ENCODE measurements at regions not wholly inside any gene's neighbourhood (a gene's known extent, or its start where the extent isn't known, plus 50 kb on each side); places are given as distances from the start of the nearest gene placed in this dataset.
"Not testable (repeated sequence)": the region's sequence is repeated elsewhere in the genome, so short reads cannot be mapped to it uniquely, and the experiment has no call there.

DNA sequence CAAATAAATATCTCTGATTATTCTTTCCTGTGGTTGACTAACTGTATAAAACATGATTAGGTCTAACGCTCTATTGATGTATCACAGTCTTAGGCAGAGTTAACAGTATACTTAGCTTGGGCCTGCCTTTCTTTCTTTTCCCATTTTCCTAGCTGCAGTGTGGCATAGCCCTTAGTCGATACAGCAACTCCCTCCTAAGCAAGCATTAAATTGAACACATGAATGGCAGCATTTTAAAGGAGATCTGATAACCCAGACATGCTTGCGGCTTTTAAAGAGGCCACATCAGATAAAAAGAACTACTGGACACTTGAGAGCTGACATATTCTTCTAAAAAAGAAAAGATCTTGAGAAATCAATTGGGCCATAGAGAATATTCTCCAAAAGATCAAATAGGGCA lies 312.0 kb upstream of the TMPRSS15 start:
- no peak for DNase-seq

DNA sequence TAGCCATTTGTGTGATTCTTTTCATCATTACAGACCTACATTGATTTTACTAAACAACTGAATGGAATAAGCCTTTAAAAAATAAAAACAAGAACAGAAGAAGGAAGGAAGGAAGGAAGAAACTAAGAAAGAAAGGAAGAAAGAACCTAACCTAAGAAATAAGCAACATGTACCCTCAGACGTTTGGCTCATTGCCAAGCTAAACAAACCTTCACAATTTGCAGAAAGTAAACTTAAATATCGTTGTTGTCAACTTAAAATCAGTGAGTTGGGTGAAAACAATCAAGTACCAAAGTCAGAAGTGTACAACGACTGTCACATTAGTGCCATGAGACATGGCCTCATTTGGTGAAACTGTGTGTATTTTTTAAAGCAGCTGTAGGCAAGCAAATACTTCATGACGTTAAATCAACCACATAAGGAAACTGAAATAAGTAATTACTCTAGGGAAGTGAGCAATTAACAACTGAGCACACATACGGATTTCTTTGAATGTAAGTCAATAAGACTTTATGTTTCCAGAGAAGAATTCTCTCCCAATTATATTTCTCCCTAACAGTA lies 313.1 kb upstream of the TMPRSS15 start:
- DNase-seq, result no peak

DNA sequence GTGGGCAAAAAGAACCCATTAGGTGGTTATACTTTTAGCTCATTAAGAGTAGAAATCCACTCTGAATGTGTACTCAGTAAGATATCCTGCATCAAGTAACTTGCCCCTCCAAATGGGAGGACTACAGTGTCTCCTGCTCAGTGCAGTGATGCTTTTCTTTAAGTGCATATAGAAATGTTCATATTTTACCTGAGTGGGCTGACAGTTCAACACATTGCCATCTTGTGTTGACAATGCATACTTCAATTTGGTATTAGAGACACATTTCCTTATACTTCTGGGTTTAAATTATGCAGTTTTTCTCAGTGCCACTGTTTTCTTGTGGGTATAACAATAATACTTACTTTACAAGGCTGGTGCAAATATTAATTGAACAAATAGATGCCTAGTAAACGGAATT lies 318.6 kb upstream of the TMPRSS15 start:
- no peak for DNase-seq

DNA sequence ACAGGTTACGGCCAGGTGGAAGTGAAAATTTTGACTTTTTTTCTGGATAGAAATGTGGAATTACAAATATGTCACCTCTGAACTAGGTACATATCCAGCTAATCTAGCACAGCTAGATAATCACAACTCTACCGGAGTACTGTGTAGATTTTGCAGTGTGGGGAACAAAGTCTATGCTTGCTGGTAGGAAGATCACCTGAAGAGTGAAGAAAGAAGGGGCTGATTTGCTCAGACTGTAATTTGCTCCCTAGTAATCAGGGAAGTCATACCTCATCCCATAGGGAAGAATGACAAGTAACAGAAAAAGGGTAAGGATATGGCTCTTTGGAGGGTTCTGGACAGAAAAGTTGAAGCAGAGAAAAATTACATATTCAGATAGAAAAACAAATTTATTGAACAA lies 319.6 kb upstream of the TMPRSS15 start:
- DNase-seq, result no peak

DNA sequence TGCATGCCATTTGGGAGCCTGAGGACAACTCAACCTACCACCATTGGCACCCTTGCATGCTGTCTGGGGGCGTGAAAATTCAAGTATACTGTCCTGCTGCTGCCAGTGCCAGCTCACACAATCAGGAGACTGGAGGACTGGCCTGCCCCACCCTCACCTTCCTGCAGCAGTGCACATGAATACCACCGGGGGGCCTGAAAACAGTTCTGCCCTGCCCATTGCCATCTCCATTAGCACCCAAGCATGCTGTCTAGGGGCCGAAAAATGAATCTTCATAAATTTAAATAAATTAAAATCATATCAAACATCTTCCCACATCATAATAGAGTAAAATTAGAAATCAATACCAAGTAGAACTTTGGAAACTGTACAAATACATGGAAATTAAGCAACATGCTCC lies 322.1 kb upstream of the TMPRSS15 start:
- no peak for DNase-seq

DNA sequence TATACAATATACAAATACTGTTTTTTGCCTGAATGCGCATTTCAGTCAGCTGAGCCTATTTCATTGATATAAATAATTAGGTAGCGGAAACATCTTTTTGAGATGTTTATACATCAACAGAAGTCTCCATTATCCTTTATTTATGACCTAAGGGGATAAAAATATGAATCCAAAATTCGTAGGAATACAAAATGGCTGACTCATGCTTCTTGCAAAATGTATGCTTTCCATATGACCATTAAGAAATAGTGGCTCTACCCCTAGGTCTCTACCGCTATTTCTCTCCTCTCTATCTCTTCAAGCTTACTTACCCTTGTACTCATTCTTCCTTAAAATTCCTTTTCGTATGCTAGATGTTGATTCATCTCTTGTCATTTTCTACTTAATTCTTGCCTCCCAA lies 338.4 kb upstream of the TMPRSS15 start:
- DNase-seq, result no peak

DNA sequence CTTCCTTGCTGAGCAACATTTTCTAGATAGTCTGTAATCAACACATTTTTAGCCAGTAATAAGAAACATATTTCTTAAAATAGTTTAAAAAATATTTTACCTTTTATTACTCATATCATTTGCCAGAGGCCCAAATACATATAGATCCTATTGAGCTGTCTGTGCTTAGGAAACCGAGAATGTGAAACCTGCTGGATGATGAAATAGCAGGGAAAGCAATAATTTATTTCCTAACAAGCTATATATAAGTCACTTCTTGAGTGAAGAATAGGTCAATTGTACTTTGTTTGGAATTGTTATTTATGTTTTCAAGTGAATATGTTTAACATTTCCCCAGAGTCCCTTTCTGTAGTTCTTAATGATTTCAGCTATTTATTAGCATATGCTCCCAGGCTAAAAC lies 339.9 kb upstream of the TMPRSS15 start:
- no peak for DNase-seq

DNA sequence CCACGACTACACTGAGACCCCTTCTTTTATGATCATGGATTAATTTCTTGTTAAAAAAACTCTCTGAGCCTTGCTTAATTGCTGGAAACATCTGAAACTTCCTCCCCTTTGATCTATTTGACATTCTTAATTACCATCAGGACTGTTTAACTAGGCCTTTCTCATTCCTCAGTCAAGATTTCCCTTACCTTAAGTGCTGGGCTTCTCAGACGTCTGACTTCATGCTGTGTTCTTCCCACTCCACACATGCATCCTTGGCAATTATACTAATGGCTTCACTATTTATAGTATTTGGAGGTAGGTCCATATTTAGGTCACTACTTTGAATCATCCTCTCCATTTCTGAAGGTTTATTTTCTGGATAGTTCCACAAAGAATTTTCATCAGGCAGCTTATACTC lies 341.3 kb upstream of the TMPRSS15 start:
- DNase-seq, result no peak

DNA sequence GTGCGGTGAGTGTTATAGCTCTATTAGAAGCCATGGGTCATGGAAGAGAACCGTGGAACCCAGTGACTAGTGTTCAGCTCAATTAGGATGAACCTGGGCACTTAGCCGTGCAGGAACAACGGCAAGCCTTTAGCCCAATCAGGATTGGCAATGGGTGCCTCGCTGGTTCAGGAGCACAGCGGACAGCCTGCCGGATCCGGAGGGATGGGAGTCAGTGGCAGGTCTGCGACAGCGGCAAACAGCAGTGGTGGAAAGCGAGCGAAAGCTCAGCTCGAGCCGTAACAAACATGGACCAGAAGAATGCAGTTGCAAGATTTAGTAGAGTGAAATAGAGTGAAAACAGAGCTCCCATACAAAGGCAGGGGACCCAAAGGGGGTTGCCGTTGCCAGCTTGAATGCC lies 349.3 kb upstream of the TMPRSS15 start:
- not testable (repeated sequence) for DNase-seq

DNA sequence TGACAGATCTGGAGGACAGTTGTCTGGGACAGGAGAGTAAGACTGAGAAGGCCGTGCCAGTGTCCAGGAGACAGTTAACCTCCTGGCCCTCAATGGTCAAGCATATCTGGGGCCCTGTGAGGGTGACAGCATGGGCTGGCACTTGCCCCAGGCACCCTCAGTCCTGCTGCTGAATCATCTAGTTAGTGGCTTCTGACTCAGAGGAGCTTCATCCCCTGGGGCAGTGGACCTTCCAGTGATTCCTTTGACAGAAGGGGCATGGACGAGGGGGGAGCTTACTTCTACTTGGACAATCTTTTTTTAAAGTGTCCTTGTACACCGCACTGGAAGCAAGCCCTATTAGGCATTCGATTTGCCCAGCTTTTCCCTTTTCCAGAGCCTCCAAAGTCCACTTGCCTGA lies 352.7 kb upstream of the TMPRSS15 start:
- not testable (repeated sequence) for DNase-seq

DNA sequence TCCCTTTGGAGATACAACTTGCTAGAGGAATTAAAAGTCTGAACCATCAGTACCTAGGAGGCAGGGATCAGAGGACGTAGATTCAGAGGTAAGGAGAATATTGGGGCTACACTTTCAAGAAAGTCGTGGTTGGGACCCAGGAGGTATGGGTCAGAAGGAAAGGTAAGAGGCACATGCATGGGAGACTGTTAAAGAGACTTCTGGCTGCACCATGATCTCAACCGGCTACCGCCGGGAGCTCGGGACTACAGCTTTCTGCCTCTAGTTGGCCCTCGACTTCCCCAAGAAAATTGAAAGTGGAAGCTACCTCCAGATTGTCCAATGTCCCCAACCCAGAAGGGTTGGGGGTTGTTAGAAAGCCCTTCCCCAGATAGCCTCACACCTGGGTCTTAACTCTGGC lies 355.7 kb upstream of the TMPRSS15 start:
- no peak for DNase-seq

DNA sequence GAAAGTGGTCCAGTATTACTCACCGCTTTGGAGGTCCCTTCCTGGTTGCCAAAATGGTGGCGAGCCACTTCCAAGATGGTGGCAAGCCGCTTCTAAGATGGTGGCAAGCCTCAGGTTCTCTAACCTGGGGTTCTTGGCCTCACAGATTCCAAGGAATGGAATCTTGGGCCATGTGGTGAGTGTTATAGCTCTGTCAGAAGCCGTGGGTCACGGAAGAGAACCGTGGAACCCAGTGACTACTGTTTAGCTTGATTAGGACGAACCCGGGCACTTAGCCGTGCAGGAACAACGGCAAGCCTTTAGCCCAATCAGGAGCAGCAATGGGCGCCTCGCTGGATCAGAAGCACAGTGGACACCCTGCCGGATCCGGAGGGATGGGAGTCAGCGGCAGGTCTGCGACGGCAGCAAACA lies 356.2 kb upstream of the TMPRSS15 start:
- DNase-seq, result no peak

DNA sequence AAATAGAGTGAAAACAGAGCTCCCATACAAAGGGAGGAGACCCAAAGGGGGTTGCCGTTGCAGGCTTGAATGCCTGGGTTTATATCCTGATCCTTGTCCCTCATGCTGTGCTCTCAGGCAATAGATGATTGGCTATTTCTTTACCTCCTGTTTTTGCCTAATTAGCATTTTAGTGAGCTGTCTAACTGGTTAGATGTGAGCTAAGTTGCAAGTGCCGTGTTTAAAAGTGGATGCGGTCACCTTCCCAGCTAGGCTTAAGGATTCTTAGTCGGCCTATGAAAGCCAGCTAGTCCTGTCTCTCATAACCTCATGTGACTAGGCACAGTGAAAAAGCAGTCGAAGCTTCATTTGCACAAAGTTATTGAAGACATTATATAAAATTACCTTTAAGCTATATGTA lies 356.7 kb upstream of the TMPRSS15 start:
- no peak for DNase-seq

DNA sequence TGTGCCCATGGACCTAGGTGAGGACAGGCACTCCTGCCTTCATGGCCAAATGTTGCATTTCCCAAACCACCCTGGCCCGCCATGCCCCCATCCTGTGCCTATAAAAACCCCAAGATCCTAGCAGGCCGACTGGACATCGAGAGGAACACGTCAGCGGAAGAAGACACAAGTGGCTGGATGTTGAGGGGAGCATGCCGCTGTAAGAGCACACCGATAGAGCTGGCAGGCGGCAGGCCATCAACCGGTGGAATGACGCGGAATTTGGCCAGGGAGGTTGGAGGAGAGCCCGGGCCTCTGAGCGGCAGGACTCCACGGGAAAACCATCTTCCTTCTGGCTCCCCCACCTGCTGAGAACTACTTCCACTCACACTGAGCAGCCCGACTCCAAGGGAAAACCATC lies 361.1 kb upstream of the TMPRSS15 start:
- DNase-seq, result no peak

DNA sequence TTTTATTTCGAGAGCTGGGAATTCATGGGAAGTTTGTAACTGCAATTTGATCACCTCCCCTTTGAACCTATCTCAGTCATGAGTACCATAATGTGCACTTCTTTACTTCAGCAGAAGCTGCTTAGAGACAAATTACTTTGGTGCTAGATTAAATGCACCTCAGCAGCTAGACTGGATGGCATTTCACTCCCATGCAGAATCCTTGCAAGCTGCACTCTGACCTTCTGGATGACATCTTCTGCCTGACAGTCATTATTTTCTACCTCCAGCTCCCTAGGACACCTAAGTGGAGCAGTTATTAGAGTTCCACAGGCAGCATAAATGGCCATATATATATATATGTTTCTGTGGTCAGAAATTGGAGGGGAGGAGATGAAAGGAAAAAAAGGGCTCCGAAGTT lies 366.0 kb upstream of the TMPRSS15 start:
- DNase-seq, result no peak

DNA sequence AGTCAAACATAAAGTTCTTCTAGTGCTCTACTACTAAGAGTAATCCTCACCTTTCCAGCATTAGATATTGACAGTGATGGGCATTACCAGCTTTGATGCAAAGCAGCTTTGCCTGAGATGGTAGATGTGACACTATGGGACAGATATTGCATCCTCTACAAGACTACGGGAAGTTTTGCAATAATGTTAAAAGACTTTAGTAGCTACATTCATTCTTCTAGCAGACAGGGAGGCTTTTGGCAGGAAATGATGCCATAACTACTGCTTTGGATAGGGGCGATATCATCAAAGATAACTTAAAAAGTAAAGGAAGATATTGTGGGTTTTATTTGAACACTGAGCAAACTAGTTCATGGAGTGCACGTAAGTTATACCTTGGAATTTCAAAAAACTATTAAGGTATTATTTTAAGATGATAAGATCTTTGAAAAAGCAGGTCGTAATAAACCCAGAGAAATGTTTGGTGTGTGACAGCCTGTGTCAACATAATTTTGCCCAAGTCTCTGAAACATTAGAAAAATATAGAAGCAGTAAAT lies 368.3 kb upstream of the TMPRSS15 start:
- no peak for DNase-seq

DNA sequence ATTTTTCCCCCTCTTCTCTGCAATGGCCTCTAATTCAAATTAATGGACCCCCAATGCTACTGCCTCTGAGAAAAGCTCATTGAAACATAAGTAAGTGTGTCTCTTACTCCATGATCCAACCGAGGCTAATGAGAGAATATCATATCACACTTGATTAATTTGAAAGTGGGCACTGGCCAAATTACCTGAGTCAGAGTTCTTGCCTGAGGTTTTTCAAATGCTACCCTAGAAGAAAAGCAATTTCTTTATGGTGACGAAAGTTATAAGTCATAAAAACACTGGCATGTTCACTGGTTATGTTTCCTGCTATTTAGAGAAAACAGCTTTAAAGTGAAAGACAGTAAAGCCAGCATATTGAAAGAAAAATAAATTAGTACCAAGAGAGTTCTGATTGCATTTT lies 368.8 kb upstream of the TMPRSS15 start:
- DNase-seq, result no peak

DNA sequence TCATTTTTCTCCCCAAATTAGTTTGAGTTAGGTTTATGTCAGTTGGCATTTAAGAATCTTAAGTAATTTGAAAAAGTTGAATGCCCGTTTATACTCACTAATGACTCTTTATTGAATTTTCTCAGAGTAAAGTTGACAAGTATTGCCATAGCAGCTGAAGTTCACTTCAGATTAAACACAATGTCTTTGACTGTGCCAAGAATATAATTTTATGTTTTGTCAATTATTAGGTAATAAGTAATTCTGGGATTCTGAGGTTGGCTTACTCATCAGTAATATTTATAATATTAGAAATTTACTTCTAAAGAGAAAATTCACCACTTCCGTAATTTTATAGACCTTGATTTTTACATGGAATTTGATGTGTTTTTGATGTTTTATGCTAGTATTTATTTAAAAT lies 369.3 kb upstream of the TMPRSS15 start:
- DNase-seq, result no peak

DNA sequence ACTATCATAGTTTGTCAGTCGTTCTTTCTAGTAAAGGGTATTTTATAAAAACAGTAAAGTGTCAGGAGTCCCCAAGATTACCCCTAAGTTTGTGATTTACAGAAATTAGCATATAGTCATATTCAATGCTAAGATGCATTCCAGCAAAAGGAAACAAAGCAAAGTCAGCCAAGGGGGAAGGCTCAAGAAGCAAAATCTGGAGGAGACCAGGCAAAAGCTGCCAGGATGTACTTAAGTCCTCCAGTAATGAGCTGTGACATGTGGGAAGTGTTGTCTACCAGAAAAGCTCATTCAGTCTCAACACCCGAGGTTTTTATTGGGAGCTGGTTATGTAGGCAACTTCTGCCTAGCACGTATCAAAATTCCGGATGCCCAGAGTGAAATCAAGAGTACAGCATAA lies 373.4 kb upstream of the TMPRSS15 start:
- no peak for DNase-seq

DNA sequence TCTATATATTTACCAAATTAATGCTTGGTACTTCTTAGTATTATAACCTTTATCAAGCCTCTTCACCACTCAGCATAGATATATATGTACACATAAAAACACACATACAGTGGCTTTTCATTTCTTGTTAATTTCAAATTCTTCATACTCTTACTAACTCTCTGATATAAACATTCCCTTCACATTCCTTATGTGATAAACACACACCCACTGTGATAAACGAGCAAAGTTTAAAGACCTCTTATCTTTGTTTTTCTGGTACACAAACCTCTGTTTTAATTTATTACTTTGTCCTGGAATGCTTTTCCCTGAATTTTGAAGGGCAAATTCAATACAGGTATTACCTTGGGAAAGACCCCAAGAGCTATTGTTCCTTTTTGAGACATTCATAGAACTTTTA lies 379.1 kb upstream of the TMPRSS15 start:
- no peak for DNase-seq

DNA sequence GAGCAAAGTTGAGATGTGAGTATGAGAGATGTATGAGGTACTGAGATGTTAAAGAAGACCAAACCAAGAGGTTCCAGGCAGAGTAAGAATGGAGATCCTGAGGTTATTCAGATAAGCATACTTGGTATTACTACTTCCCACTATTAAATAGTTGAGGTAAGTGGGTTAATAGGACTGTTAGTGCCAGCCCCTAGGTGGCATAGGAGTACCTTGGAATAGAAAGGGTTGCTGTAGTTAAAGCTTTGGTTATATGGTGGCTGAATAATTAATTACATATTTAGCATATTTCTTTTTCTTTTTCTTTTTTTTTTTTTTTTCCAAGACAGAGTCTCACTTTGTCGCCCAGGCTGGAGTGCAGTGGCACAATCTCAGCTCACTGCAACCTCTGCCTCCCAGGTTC lies 397.9 kb upstream of the TMPRSS15 start:
- DNase-seq, result peak in 1 of 51 donors; percentile 1

DNA sequence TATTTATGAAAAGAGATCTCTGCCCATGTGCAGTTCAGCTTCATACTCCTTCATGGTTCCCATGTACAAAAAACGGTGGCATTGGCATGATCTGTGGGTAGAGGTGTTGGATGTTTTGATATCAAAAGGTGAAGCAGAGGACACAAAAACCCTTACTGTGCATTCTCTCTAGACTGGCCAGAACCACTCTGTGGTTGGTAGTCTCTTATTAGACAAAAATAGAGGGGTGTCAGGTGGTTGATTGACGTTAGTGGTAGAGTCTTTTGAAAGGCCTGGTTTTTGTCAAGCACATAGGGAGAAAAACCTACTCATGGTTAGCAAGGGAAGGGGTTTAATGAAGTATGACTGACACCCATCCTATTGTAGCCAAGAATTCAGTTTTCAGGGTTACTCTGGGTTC lies 400.0 kb upstream of the TMPRSS15 start:
- no peak for DNase-seq

DNA sequence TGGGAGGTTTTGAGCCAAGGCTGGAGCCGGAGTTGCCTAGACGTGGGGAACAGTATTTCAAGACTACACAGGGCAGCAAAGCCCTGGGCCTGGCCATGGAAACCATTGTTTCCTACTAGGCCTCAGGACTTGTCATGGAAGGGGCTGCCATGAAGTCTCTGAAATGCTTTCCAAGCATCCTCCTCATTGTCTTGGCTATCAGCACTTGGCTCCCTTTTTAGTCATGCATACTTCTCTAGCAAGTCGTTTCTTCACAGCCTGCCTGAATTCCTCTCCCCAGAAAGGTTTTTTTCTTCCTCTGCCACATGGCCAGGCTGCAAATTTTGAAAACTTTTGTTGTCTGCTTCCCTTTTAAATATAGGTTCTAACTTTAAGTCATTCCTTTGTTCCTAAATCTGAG lies 406.6 kb upstream of the TMPRSS15 start:
- DNase-seq, result no peak

DNA sequence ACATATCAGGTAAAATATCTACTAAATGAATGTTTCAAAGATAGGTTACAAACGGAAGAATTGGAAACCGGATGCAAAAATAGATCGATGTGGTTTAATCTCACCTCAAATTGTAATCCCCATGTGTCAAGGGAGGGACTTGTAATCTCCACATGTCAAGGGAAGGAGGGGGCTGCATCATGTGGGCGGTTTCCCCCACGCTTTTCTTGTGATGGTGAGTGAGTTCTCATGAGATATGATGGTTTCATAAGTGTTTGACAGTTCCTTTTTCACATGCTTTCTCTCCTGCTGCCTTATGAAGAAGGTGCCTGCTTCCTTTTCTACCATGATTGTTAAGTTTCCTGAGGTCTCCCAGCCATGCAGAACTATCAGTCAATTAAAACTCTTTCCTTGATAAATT lies 408.7 kb upstream of the TMPRSS15 start:
- no peak for DNase-seq
